Retinal pigment epithelial cell (primary cell): ENCODE measurements at regions not wholly inside any gene's neighbourhood (a gene's known extent, or its start where the extent isn't known, plus 50 kb on each side); places are given as distances from the start of the nearest gene placed in this dataset.

Experiments
- DNase-seq: peaks from one replicate; pipeline ENCODE4 v3.0.0-alpha.2; 2010; ENCODE audit warnings: low read depth
- H3K4me3 ChIP-seq: 2 replicates; pipeline ENCODE4 v1.5.1; 2011; ENCODE audit warnings: mild to moderate bottlenecking, low read length, control low read depth, moderate library complexity
- CTCF ChIP-seq: conservative IDR thresholded peaks from 2 replicates; pipeline ENCODE4 v1.5.1; 2011; ENCODE audit warnings: low read depth, low read length, control low read depth, inconsistent platforms

GRCh38 chr15:99502182-99502581, 63.6 kb upstream of the MEF2A start:
- no peak for TF ChIP-seq CTCF
- H3K4me3 ChIP-seq: no peak overlapping the region
- DNase-seq: no peak

DNA sequence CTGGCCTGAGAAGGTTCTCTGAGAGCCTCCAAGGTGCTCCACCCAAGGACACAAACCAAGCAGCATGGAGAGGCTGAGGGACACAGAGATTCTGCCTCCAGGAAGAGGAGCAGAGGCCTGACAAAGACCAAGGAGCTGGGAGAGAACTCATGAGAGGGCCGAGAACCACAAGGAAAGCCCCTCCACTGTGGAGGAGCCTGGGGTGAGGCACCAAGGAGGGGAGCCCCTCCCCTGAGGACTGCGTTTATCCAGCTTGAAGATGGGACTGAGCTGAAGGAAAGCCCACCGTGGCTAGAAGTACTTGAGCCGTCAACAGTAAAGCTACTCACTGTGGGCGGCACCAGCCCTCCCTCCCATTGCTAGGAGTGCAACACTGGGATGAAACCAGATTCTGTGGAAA, 63.1 kb upstream of the MEF2A start:
- no peak for DNase-seq

GRCh38 chr15:99503411-99503810, 62.4 kb upstream of the MEF2A start:
- no peak for TF ChIP-seq CTCF
- DNase-seq: no peak

More for the DNA sequence above, 63.1 kb upstream of the MEF2A start:
- H3K4me3 ChIP-seq: no peak overlapping the region
- TF ChIP-seq CTCF: no peak

DNA sequence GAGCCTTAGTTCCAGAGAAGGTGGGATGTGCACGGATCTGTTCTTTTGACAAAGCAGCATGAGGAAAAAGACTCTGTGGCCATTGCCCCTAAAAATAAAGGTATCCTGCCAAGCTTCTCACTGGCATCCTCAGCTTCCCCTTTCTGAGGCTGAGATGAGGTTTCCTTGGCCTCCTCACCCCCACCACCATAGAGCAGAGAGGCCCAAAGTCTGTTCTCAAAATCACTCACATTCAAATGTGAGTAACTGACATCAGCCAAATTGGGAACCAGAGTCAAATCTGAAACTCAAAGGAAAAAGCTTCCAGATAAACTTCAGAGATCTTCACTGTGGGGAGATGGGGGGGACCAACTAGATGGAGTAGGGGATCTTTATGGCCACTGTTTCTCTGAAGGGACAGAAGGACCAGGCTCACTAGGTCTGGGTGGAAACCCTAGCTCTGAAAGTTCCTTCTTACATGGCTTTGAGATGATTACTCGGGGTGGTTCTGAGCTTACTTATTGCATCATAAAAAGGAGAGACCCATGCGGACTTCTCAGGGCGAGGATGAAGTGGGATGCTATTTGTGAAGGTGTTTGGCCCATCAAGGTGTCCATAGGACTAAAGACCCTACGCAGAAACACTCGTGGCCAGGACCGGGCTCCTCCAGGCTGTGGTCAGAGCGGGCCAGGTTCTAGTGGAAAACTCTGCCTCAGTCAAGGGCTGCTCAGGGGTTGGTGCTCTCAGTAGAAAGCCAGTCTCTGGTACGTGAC, 61.5 kb upstream of the MEF2A start:
- H3K4me3 ChIP-seq: no peak overlapping the region

More at GRCh38 chr15:99503411-99503810, 62.4 kb upstream of the MEF2A start:
- H3K4me3 ChIP-seq: no peak overlapping the region

DNA sequence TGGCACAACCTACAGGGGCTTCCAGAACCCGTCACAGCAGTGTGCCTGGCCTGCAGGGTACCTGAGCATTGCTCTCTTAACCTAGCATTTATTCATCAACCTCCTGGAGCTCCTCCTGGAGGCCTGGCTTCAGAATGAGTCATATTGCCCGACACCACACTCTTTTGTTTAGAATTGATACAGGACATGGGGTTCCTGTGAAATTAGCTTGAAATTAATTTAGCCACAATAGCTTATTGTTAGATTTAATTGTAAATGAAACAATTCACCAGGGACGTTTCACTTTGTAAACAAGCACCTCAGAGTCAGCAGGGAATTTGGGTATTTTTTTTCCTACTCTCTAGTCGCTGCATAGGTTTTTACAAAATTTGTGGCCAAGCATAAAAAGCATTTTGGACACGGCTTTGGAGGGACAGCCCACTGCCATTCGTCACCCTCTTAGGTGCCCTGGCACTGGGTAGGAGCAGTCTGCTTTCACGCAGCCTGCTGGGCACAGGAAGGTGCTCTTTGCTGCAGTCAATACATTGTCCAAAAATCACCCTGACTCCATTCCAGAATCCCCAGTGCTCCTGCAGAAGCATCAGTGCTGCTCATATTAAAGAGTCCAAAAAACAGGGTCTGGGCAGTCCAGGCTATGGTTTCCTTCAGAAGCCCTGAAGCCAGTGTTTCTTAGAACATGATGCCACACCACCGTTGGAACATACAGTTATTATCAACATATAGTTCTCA, 60.8 kb upstream of the MEF2A start:
- no peak for DNase-seq
- TF ChIP-seq CTCF: peak; percentile 38

More for the DNA sequence above, 61.5 kb upstream of the MEF2A start:
- no peak for TF ChIP-seq CTCF
- DNase-seq: no peak

GRCh38 chr15:99506399-99506798, 59.4 kb upstream of the MEF2A start:
- no peak overlapping the region for H3K4me3 ChIP-seq
- DNase-seq: no peak
- TF ChIP-seq CTCF: no peak

More for the DNA sequence above, 60.8 kb upstream of the MEF2A start:
- no peak overlapping the region for H3K4me3 ChIP-seq

GRCh38 chr15:99507016-99507503, 58.7 kb upstream of the MEF2A start:
- no peak for DNase-seq
- no peak overlapping the region for H3K4me3 ChIP-seq

More at GRCh38 chr15:99507016-99507503, 58.7 kb upstream of the MEF2A start:
- TF ChIP-seq CTCF: no peak
